ENCODE measurements at regions not wholly inside any gene's neighbourhood (a gene's known extent, or its start where the extent isn't known, plus 50 kb on each side); places are given as distances from the start of the nearest gene placed in this dataset.

DNA sequence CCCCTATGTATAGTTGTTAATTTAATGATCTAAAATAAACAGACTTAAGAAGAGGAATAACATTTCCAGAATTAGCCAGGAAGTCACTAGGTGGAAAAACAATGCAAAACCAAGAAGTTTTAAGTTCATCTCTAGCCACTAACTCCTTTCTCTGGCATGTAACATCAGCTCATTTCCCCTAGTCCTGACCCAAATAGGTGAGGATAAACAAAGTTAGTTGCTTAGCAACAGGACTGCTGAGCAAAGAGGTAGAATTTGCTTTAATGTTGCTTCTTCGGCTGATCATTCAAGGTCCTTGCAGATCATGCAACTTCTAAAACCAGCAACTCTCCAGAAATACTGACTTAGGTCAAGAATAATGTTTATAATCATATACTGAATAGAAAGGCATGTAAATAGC, 675.8 kb downstream of the CETN3 start:
- H3K4me3 ChIP-seq (ENCODE audit: insufficient read length, low read depth) = no peak overlapping the region
- no peak overlapping the region for H3K9ac ChIP-seq (ENCODE audit: insufficient read length, low read depth)
- no peak for DNase-seq (ENCODE audit: low read depth, low spot score)
- no peaks in the 10 kb centered on the region for H3K9me3 ChIP-seq (ENCODE audit: insufficient read depth, low read length)
- no peaks in the 10 kb centered on the region for H3K36me3 ChIP-seq (ENCODE audit: insufficient read depth, insufficient read length, low read length)
- no peaks in the 10 kb centered on the region for H3K27me3 ChIP-seq (ENCODE audit: insufficient read depth, insufficient read length)
- TF ChIP-seq YY1 (IDR thresholded peaks at IDR 0.05; ENCODE audit: insufficient read depth, insufficient read length) (no peak), SUZ12 (IDR thresholded peaks at IDR 0.05; ENCODE audit: extremely low read depth, insufficient read depth, insufficient read length) (no peak), ZNF274 (IDR thresholded peaks at IDR 0.05; ENCODE audit: low read depth, low read length) (no peak)
- H3K4me1 ChIP-seq (ENCODE audit: insufficient read depth, insufficient read length) = no peaks in the 10 kb centered on the region

DNA sequence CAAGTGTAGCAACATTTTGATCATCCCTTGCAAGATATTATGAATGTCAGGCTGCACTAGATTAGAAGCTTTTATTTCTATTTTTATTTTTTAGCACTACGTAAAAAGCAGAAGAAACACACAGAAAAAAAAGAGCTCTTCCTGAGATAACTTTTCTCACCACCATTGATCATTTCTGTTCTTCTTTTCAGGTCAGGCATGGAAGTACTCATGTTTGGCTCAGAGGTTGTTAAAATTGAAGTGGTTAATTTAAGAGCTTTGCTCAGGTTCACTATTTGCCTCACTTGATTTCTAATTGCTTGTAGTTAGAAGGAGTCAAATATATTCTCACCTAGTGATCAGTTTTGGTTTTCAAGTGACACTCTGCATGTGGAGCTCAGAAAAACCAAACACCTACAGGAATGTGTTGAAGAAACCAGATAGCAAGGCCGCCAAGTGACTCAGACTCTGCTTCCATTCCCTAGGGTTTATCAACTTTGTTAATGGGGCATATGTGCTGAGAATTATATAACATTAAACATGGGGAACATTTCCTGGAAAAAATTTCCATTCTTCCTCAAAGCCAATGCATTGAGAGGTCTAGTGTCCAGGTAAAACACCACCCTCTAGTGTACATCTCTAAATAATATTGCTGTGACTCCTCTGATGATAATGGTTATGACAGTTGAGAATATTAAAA, 679.8 kb downstream of the CETN3 start:
- H3K9me3 ChIP-seq (ENCODE audit: insufficient read depth, low read length) = no peaks in the 10 kb centered on the region
- DNase-seq (ENCODE audit: low read depth, low spot score) = no peak
- no peaks in the 10 kb centered on the region for H3K27me3 ChIP-seq (ENCODE audit: insufficient read depth, insufficient read length)
- TF ChIP-seq ZNF274 (IDR thresholded peaks at IDR 0.05; ENCODE audit: low read depth, low read length) (no peak), SUZ12 (IDR thresholded peaks at IDR 0.05; ENCODE audit: extremely low read depth, insufficient read depth, insufficient read length) (no peak), YY1 (IDR thresholded peaks at IDR 0.05; ENCODE audit: insufficient read depth, insufficient read length) (no peak)
- H3K9ac ChIP-seq (ENCODE audit: insufficient read length, low read depth) = no peak overlapping the region
- H3K4me1 ChIP-seq (ENCODE audit: insufficient read depth, insufficient read length) = no peaks in the 10 kb centered on the region
- no peaks in the 10 kb centered on the region for H3K36me3 ChIP-seq (ENCODE audit: insufficient read depth, insufficient read length, low read length)
- no peak overlapping the region for H3K4me3 ChIP-seq (ENCODE audit: insufficient read length, low read depth)

- DNase-seq (ENCODE audit: low read depth, low spot score) = no peak
- Histone ChIP-seq H3K36me3 (ENCODE audit: insufficient read depth, insufficient read length, low read length) (no peaks in the 10 kb centered on the region), H3K4me1 (ENCODE audit: insufficient read depth, insufficient read length) (no peaks in the 10 kb centered on the region), H3K9me3 (ENCODE audit: insufficient read depth, low read length) (no peaks in the 10 kb centered on the region), H3K9ac (ENCODE audit: insufficient read length, low read depth) (no peak overlapping the region), H3K4me3 (ENCODE audit: insufficient read length, low read depth) (no peak overlapping the region), H3K27me3 (ENCODE audit: insufficient read depth, insufficient read length) (no peaks in the 10 kb centered on the region)
- TF ChIP-seq YY1 (IDR thresholded peaks at IDR 0.05; ENCODE audit: insufficient read depth, insufficient read length) = no peak
- no peak for TF ChIP-seq ZNF274 (IDR thresholded peaks at IDR 0.05; ENCODE audit: low read depth, low read length)
- TF ChIP-seq SUZ12 (IDR thresholded peaks at IDR 0.05; ENCODE audit: extremely low read depth, insufficient read depth, insufficient read length) = no peak
These were observed 680.8 kb downstream of the CETN3 start for GRCh38 chr5:89728750-89729149.

DNA sequence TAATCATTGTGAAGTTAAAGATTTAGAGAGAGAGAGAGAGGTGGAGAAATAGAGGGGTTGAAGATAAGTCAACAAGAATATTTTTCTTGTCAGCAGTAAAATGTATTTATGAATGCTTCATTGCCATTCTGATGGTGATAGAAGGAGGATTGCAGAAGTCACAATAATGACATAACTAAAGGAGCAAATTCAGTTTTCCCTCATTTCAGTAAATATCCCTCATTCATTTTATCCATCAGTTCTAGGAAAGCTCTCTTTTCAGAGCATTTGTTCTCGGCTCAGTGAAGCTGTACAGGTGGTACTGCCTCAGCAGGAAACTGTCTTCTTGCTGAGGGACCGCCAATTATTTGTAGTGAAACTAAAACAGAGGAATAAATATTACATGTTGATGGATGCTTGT, 681.4 kb downstream of the CETN3 start:
- TF ChIP-seq ZNF274 (IDR thresholded peaks at IDR 0.05; ENCODE audit: low read depth, low read length) (no peak), YY1 (IDR thresholded peaks at IDR 0.05; ENCODE audit: insufficient read depth, insufficient read length) (no peak), SUZ12 (IDR thresholded peaks at IDR 0.05; ENCODE audit: extremely low read depth, insufficient read depth, insufficient read length) (no peak)
- no peak overlapping the region for H3K4me3 ChIP-seq (ENCODE audit: insufficient read length, low read depth)

DNA sequence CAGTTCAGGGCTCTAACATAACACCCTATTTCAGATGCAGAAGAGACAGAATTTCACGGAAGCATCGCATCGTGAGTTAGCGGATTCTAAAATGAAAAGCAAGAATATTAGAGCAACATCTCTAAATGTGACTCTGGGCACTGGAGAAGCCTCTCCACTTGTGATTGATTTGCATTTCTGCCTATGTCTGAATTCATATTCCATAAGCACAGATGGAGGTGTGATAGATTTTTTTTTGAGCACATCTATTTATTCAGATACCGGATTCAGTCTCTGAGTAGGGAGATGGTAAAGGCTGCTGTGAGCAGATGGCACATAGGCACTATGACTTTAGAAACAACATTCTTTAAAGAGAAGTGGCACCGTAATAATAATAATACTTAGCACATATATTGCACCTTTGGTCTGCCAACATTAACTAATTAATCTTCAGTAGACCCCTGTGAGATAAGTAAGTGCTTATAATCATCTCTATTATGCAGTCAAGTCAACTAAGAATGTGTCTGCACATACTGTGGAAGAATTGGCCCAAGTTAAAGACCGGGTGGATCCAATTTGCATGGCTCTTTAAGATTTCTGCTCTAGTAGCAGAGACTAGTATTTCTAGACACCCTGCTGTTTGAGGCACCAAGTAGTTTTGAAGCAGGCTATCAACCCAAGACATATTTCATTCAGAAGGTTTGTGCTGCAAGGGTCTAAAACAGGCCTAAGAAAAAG, 685.0 kb downstream of the CETN3 start:
- no peaks in the 10 kb centered on the region for H3K36me3 ChIP-seq (ENCODE audit: insufficient read depth, insufficient read length, low read length)
- H3K9ac ChIP-seq (ENCODE audit: insufficient read length, low read depth) = no peak overlapping the region
- TF ChIP-seq ZNF274 (IDR thresholded peaks at IDR 0.05; ENCODE audit: low read depth, low read length) (no peak), YY1 (IDR thresholded peaks at IDR 0.05; ENCODE audit: insufficient read depth, insufficient read length) (no peak), SUZ12 (IDR thresholded peaks at IDR 0.05; ENCODE audit: extremely low read depth, insufficient read depth, insufficient read length) (no peak)
- H3K4me1 ChIP-seq (ENCODE audit: insufficient read depth, insufficient read length) = no peaks in the 10 kb centered on the region
- H3K27me3 ChIP-seq (ENCODE audit: insufficient read depth, insufficient read length) = no peaks in the 10 kb centered on the region
- H3K4me3 ChIP-seq (ENCODE audit: insufficient read length, low read depth) = no peak overlapping the region
- no peak for DNase-seq (ENCODE audit: low read depth, low spot score)
- H3K9me3 ChIP-seq (ENCODE audit: insufficient read depth, low read length) = no peaks in the 10 kb centered on the region

More for the DNA sequence above, 681.4 kb downstream of the CETN3 start:
- Histone ChIP-seq H3K27me3 (ENCODE audit: insufficient read depth, insufficient read length) (no peaks in the 10 kb centered on the region), H3K4me1 (ENCODE audit: insufficient read depth, insufficient read length) (no peaks in the 10 kb centered on the region), H3K36me3 (ENCODE audit: insufficient read depth, insufficient read length, low read length) (no peaks in the 10 kb centered on the region), H3K9ac (ENCODE audit: insufficient read length, low read depth) (no peak overlapping the region), H3K9me3 (ENCODE audit: insufficient read depth, low read length) (no peaks in the 10 kb centered on the region)
- DNase-seq (ENCODE audit: low read depth, low spot score) = no peak

DNA sequence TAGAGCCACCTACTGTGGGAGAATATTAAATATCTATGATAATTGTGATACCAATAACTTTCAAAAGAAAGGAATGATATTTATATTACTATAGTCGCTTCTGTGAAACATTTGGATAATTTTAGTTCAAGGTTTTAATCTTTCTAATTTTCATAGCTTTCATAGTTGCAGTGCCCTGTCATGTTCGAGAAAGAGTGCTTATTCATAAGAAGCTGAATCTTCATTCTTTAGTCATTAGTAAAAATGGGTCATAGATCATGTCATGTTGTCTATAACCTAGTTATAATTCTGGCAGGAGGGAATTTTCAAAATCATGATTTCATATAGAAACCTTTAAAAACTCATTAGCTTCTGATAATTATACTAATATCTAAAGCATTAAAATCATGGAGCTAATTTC, 685.6 kb downstream of the CETN3 start:
- Histone ChIP-seq H3K36me3 (ENCODE audit: insufficient read depth, insufficient read length, low read length) (no peaks in the 10 kb centered on the region), H3K27me3 (ENCODE audit: insufficient read depth, insufficient read length) (no peaks in the 10 kb centered on the region), H3K4me1 (ENCODE audit: insufficient read depth, insufficient read length) (no peaks in the 10 kb centered on the region), H3K9ac (ENCODE audit: insufficient read length, low read depth) (no peak overlapping the region), H3K9me3 (ENCODE audit: insufficient read depth, low read length) (no peaks in the 10 kb centered on the region), H3K4me3 (ENCODE audit: insufficient read length, low read depth) (no peak overlapping the region)
- no peak for TF ChIP-seq SUZ12 (IDR thresholded peaks at IDR 0.05; ENCODE audit: extremely low read depth, insufficient read depth, insufficient read length)
- TF ChIP-seq YY1 (IDR thresholded peaks at IDR 0.05; ENCODE audit: insufficient read depth, insufficient read length) = no peak
- no peak for TF ChIP-seq ZNF274 (IDR thresholded peaks at IDR 0.05; ENCODE audit: low read depth, low read length)
- no peak for DNase-seq (ENCODE audit: low read depth, low spot score)

DNA sequence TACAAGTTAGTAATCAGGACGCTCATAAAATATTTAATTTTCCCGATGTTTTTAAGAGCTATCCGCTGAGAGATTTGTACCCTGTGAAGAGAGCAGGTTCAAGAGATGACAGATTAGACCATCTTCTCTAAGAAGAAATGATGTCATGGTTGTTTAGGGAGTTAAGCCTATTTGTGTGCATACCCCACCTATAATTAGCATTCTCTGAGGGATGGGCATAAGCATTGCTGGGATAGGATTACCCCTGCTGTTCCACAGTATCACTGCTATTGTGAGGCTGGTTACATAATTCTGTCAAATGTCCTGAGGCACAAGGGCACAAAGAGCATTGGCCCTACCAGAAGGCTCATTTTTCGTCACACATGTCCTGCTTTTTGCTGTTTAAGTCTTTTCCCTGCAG, 687.0 kb downstream of the CETN3 start:
- Histone ChIP-seq H3K27me3 (ENCODE audit: insufficient read depth, insufficient read length) (no peaks in the 10 kb centered on the region), H3K36me3 (ENCODE audit: insufficient read depth, insufficient read length, low read length) (no peaks in the 10 kb centered on the region), H3K4me3 (ENCODE audit: insufficient read length, low read depth) (no peak overlapping the region), H3K9me3 (ENCODE audit: insufficient read depth, low read length) (no peaks in the 10 kb centered on the region), H3K9ac (ENCODE audit: insufficient read length, low read depth) (no peak overlapping the region), H3K4me1 (ENCODE audit: insufficient read depth, insufficient read length) (no peaks in the 10 kb centered on the region)
- no peak for DNase-seq (ENCODE audit: low read depth, low spot score)
- TF ChIP-seq ZNF274 (IDR thresholded peaks at IDR 0.05; ENCODE audit: low read depth, low read length) (no peak), YY1 (IDR thresholded peaks at IDR 0.05; ENCODE audit: insufficient read depth, insufficient read length) (no peak), SUZ12 (IDR thresholded peaks at IDR 0.05; ENCODE audit: extremely low read depth, insufficient read depth, insufficient read length) (no peak)

Measured in NT2/D1 (cell line).